Stimulated activated CD8-positive, alpha-beta memory T cell treated with anti-CD3 and anti-CD28 coated beads, Interleukin-15, amount 100 ng/mL, for 4 hours (primary cell): ENCODE measurements at regions not wholly inside any gene's neighbourhood (a gene's known extent, or its start where the extent isn't known, plus 50 kb on each side); places are given as distances from the start of the nearest gene placed in this dataset.
"Not testable (repeated sequence)": the region's sequence is repeated elsewhere in the genome, so short reads cannot be mapped to it uniquely, and the experiment has no call there.

Experiments used
- DNase-seq, 2 donors: peaks; one replicate each; pipeline ENCODE4 v3.0.0-alpha.2; 2020; ENCODE audit warnings: low read depth in 2 of 2

DNA sequence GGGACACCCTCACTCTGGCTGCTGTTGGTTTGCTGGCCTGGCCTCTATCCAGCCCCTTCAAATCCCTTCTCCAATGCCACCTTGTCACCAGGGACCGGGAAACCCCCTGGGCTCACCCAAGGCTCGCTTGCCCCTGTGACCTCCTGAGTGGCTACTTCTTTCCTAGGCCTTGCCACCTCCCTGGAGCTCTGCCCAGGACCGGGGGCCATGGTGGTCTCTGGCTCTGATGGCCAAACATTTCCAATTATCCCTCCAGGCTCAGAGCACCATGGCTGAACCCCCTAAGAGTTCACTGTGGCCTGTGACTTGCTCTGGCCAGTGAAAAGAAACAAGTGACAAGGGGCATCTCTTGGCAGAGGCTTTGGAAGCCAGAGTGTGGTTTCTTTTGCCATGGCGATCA lies 237.6 kb downstream of the TFCP2L1 start:
- DNase-seq: no peak

GRCh38 chr2:121049131-121049530 lies 235.9 kb downstream of the TFCP2L1 start:
- no peak for DNase-seq

DNA sequence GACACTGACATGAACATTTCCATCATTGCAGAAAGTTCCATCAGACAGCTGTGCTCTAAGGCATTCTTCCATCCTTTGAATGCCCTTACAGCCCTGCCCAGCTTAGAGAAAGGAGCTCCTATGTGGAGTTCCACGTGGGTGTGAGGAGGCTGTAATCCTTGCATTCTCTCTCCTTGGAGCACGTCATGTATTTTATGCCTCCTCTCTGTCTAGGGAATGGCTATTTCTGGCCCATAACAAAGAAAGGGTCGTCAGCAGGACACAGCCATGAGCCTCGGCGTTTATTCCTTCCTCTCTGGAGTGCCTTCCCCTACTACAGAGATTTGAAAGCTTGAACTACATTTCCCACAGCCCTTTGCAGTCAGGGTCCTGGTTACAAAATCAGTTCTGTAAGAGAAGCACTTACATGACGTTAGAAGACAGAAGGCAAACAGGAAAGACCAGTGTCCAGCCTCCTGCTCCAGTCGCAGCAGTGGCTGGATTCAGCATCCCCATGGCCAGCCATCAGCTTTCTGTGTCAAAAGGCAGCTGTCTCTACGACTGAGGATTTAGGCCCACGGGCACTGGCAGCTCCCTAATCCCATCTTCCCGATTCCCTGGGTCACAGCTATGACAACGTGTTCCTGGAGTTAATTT lies 234.9 kb downstream of the TFCP2L1 start:
- no peak for DNase-seq

DNA sequence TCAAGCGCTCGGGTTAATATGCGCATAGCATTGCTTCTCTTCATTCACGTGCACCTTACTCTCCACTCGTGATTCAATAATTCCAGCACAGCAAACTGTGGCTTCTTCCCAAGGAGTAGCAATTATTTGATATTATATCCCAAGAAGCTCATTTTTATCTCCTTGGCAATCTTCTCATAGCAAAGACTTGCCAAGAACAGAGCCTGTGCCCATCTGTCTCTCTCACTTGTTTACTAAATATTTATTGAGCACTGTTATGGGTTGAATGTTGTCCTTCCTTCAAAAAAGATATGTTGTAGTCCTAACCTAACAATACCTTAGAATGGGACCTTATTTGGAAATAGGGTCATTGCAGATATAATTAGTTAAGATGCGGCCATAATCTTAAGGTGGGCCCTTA lies 233.7 kb downstream of the TFCP2L1 start:
- DNase-seq: no peak

DNA sequence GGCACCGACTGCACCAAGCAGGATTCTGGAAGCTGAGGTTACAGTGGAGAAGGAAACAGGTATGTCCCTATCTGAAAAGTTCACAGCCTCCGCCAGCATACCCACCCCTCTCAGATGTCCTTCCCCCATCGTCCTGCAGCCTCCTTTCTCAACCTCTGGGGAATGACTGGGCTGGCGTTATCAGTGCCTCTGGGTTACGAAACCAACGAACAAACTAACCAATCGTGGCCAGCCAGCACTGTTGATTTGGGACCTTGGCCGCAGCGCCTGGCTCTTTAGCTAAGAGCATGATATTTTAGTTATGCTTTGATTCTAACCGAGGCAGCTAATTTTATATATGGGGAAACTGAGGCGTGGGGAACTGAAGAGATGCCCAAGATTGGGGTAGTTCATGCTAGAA lies 233.0 kb downstream of the TFCP2L1 start:
- no peak for DNase-seq

DNA sequence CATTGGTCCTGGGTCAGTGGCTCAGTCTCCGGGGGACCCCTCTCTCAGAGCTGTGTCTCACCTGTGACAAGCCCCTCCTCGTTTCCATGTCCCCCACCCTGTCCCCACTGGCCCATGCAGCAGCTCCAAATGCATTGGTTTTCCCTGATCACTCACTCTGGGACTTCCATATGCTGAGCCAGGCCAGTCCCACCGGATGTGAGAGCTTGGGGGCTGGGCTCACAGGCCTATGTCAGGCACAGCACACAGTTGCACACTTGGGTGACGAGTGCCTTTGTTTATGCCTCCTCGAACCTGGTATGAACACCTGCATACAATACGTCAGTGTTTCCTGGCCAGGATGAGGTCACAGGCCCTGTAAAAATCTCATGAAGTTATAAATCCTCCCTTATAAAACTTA lies 232.5 kb downstream of the TFCP2L1 start:
- no peak for DNase-seq

DNA sequence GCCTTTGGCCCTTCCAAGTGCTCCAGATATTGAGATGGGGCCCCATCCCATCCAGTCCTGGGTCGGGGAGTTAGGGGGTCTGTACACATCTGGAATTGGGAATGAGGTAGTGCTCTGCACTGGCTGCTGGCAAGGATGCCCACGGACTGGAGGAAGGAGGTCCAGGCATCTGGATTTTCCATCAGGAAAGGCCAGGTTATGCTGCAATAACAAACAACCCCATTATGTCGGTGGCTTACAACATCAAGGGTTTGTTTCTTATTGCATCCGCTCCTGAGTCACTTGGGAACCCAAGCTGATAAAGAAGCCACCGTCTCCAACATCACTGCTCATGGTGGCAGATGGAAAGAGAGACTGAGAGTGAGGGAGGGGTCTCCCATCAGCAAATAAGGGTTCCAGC lies 229.9 kb downstream of the TFCP2L1 start:
- no peak for DNase-seq

- DNase-seq: no peak
Observed at GRCh38 chr2:121055501-121055900, 229.5 kb downstream of the TFCP2L1 start.

GRCh38 chr2:121058852-121059558 lies 226.0 kb downstream of the TFCP2L1 start:
- no peak for DNase-seq

GRCh38 chr2:121059651-121060649 lies 225.1 kb downstream of the TFCP2L1 start:
- no peak for DNase-seq

GRCh38 chr2:121061633-121062032 lies 223.4 kb downstream of the TFCP2L1 start:
- DNase-seq: no peak

DNA sequence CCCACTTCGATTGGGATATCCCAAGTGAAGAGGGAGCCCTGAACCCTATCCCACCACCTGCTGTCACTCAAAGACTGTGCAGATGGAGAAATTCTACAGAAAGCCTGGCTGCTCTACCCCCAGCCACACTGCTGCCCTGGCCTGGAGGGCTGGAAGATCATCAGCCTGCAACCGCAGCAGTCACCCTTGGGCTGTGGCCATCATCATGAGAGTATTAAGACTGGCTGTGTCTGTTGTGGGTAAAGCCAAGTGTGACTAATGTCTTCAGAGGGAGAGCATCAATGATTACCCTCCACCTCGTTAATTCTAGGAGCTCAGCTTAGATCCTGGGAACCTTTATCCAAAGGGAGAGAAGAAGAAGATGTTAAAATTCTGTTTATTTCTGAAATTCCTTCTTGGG lies 221.5 kb downstream of the TFCP2L1 start:
- DNase-seq: no peak

DNA sequence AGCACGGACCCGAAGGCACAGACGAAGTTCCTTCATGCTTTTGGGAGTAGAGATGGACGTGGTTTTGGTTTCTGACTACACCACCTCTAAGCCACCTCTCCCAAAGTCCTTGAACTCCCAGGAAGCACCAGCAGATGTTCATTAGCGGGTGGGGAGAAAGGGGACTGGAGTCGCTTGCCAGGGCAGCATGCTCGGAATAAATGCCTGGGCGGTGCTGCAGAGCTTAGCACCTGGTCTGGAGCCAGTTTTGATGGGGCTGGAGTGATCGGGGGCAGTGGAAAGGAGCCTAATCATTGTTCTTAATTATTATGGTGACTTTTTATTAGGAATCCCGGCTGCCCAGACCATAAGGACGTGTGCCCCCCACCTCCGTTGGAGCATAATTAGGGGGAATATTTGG lies 220.8 kb downstream of the TFCP2L1 start:
- no peak for DNase-seq

DNA sequence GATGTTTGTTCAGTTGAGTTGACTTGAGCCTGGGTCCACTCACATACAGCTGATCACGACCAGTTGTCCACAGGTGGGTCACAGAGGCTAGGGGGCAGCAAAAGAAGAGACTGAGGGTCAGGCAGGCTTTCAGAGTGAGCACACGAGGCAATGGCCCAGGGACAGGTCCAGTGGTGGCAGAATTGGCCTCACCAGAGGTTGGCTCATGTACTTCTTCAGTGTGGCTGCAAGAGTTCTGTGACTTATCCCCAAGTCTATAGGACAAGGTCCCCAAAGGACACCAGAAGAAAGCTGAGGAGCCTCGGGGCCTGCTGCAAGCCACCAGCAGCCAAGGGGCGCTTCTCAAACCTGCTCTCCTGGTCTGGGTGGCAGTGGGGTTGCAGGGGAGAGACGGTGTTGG lies 219.8 kb downstream of the TFCP2L1 start:
- no peak for DNase-seq

DNA sequence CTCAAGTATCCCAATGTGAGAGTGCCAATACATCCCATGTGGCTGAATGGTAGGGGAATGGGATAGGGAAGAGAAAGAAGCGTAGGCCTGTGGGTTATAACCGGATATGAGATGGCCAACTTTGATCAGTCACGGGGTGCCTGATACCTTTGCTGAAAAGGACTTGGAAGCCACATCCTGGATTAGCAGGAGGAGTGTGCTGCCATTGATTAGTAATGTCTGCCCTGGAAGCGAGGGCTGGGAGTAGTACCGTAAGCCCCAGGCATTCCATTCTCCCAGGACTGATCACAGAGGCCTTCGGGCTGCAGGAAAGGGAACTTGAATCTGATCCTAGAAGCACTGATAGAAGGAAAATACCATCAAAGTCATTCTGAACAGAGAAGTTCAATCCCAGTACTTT lies 218.5 kb downstream of the TFCP2L1 start:
- no peak for DNase-seq

GRCh38 chr2:121068851-121069250 lies 216.2 kb downstream of the TFCP2L1 start:
- DNase-seq: no peak

GRCh38 chr2:121069434-121069969 lies 215.5 kb downstream of the TFCP2L1 start:
- DNase-seq: no peak

GRCh38 chr2:121070061-121070460 lies 214.9 kb downstream of the TFCP2L1 start:
- not testable (repeated sequence) for DNase-seq

DNA sequence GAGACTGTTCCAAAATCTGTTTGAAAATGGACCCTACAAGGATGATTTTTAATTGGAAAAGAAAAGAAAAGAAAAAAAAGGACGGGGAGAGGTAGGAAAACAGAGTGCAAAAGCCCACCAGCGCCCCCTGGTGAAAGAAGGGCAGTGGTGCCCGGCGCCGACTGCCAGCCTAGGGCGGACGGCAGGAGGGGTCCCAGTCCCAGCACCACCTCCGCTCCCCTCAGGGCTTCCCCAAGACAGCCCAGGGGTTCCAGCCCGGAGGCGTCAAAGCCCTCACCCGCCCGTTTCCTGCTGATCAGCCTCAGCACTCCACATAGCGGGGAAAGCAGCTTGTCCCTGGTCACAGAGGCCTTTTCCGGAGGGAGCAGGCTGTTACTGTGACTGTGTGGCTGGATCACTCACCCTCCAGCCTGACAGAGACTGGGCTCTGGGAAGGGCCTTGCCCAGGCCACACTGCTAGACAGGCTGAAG lies 213.9 kb downstream of the TFCP2L1 start:
- DNase-seq: no peak

- DNase-seq: no peak
Observed at GRCh38 chr2:121072784-121073183, 212.2 kb downstream of the TFCP2L1 start.

GRCh38 chr2:121073320-121074210 lies 211.4 kb downstream of the TFCP2L1 start:
- DNase-seq: no peak
